ENCODE measurements at regions not wholly inside any gene's neighbourhood (a gene's known extent, or its start where the extent isn't known, plus 50 kb on each side); places are given as distances from the start of the nearest gene placed in this dataset.
"Not testable (repeated sequence)": the region's sequence is repeated elsewhere in the genome, so short reads cannot be mapped to it uniquely, and the experiment has no call there.

DNA sequence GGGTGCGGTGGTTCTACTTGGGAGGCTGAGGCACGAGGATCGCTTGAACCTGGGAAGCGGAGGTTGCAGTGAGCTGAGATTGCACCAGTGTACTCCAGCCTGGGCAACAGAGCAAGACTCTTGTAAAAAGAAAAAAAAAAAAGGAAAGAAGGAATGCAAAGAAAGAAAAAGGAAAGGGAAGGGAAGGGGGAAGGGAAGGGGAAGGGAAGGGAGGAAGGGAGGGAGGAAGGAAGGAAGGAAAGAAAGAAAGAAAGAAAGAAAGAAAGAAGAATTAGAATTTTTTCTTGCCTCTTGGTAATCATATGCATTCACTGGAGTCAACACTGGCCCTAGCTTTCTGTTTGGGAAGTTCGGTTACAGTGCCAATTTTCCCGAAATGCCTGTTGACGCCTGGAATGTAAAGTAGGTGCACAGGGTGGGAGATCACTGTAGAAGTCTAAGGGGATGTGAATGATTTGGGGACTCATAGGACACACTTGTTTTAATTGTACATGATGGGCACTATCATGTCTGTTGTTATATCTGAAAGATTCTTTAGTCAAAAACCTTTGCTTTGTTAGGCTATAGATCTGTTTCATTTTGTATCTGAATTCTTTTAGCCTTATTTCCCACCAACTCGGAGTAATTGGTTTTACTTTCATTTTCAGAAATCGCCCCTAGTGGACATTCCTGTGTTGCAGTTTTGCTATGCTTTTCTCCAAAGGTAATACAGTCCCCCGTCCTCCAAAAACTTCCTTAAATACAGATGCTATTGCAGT is 59.8 kb upstream of the MORC3 start:
- H3K27ac ChIP-seq, result no peak overlapping the region
- TF ChIP-seq ZFX (IDR thresholded peaks at IDR 0.05; ENCODE audit: borderline replicate concordance), result no peak
- TF ChIP-seq, protein P1, sequence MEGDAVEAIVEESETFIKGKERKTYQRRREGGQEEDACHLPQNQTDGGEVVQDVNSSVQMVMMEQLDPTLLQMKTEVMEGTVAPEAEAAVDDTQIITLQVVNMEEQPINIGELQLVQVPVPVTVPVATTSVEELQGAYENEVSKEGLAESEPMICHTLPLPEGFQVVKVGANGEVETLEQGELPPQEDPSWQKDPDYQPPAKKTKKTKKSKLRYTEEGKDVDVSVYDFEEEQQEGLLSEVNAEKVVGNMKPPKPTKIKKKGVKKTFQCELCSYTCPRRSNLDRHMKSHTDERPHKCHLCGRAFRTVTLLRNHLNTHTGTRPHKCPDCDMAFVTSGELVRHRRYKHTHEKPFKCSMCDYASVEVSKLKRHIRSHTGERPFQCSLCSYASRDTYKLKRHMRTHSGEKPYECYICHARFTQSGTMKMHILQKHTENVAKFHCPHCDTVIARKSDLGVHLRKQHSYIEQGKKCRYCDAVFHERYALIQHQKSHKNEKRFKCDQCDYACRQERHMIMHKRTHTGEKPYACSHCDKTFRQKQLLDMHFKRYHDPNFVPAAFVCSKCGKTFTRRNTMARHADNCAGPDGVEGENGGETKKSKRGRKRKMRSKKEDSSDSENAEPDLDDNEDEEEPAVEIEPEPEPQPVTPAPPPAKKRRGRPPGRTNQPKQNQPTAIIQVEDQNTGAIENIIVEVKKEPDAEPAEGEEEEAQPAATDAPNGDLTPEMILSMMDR (IDR thresholded peaks at IDR 0.05), result peak; percentile 82

DNA sequence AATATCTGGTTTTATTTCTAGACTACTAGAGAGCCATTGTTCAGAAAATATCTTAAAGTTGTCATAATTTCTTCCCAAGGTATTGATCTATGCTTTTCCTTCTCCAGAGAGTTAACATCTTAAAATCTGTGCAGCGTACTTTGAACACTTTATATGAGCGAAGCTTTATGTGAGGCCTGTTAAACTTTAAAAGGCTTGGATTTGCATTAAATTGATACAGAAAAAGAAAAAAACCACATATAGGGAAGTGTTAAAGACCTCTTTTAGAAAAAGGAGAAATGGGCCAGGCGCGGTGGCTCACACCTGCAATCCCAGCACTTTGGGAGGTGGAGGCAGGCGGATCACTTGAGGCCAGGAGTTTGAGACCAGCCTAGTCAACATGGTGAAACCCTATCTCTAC is 59.2 kb upstream of the MORC3 start:
- no peak for TF ChIP-seq ZFX (IDR thresholded peaks at IDR 0.05; ENCODE audit: borderline replicate concordance)
- TF ChIP-seq, protein P1 (IDR thresholded peaks at IDR 0.05), result peak; percentile 56
- H3K27ac ChIP-seq, result no peak overlapping the region

DNA sequence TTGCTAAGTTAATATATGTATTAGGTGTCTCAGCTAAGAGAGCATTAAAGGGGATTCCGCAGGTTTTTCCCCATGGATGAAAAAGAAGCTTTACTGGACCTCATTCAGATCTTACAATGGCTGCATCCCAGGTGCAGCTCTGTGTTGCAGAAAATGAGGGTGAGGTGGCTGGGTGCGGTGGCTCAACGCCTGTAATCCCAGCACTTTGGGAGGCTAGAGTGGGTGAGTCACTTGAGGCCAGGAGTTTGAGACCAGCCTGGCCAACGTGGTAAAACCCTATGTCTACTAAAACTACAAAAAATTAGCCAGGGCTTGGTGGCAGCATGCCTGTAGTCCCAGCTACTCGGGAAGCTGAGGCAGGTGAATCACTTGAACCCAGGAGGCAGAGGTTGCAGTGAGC is 58.5 kb upstream of the MORC3 start:
- no peak overlapping the region for H3K27ac ChIP-seq
- TF ChIP-seq ZFX (IDR thresholded peaks at IDR 0.05; ENCODE audit: borderline replicate concordance), result no peak
- TF ChIP-seq, protein P1 (IDR thresholded peaks at IDR 0.05), result no peak

DNA sequence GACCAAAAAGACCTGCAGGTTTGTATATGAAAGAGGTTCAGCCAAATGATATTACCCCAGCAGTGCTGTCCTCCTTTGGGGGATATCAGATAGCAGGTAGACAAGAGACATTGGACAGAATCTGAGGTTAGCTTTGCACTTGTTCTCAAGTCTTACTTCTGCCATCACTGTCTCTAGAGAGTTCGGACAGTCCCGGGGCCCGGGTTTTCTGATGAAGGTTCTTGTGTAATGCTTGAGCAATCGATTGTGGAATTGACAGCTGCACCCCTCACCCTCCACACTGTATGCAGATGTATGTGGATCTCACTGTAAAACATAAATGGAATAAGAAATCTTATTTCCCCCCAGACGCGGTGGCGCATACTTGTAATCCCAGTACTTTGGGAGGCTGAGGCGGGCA is 56.2 kb upstream of the MORC3 start:
- no peak overlapping the region for H3K27ac ChIP-seq

DNA sequence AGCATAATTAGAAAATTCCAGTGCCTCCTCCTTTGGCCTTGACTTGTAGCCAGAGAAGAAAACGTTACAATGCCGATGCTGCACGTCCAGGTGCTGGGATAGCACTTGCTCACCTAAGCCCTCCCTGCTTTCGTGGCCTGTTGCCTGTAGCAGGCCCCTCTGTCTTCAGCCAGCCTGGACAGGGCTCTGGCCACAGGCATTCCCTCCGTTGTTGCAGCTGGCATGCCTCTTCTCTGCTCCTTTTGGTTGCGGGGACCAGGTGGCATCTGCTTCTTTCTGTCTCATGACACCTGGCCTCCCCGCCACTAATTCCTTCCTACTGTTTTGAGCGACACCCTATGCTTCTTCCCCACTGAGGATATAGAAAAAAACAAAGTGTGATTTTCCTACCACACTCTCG is 54.6 kb upstream of the MORC3 start:
- no peak overlapping the region for H3K27ac ChIP-seq
- no peak for TF ChIP-seq ZFX (IDR thresholded peaks at IDR 0.05; ENCODE audit: borderline replicate concordance)

More for the DNA sequence above, 56.2 kb upstream of the MORC3 start:
- no peak for TF ChIP-seq ZFX (IDR thresholded peaks at IDR 0.05; ENCODE audit: borderline replicate concordance)
- TF ChIP-seq, protein P1 (IDR thresholded peaks at IDR 0.05), result no peak

DNA sequence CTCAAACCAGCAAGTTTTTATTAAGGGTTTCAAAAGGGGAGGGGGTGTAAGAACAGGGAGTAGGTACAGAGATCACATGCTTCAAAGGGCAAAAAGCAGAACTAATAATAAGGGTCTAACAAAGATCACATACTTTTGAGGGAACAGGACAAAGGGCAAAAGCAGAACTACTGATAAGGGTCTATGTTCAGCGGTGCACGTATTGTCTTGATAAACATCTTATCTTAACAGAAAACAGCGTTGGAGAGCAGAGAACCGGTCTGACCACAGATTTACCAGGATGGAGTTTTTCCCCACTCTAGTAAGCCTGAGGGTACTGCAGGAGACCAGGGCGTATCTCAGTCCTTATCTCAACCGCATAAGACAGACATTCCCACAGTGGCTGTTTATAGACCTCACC is 52.2 kb upstream of the MORC3 start:
- not testable (repeated sequence) for H3K27ac ChIP-seq

DNA sequence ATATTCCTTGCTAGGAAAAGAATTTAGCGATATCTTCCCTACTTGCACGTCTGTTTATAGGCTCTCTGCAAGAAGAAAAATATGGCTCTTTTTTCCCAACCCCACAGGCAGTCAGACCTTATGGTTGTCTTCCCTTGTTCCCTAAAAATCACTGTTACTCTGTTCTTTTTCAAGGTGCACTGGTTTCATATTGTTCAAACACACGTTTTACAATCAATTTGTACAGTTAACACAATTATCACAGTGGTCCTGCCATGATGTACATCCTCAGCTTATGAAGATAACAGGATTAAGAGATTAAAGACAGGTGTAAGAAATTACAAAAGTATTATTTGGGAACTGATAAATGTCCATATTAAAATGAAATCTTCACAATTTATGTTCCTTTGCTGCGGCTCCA is 51.7 kb upstream of the MORC3 start:
- not testable (repeated sequence) for H3K27ac ChIP-seq

Measured in 22Rv1 (cell line).